Hindlimb muscle (tissue), 1 donor: ENCODE measurements at regions not wholly inside any gene's neighbourhood (a gene's known extent, or its start where the extent isn't known, plus 50 kb on each side); places are given as distances from the start of the nearest gene placed in this dataset.
"Not testable (repeated sequence)": the region's sequence is repeated elsewhere in the genome, so short reads cannot be mapped to it uniquely, and the experiment has no call there.

Source experiments
- DNase-seq: peaks from one replicate; pipeline ENCODE4 v3.0.0-alpha.2; 2013

DNA sequence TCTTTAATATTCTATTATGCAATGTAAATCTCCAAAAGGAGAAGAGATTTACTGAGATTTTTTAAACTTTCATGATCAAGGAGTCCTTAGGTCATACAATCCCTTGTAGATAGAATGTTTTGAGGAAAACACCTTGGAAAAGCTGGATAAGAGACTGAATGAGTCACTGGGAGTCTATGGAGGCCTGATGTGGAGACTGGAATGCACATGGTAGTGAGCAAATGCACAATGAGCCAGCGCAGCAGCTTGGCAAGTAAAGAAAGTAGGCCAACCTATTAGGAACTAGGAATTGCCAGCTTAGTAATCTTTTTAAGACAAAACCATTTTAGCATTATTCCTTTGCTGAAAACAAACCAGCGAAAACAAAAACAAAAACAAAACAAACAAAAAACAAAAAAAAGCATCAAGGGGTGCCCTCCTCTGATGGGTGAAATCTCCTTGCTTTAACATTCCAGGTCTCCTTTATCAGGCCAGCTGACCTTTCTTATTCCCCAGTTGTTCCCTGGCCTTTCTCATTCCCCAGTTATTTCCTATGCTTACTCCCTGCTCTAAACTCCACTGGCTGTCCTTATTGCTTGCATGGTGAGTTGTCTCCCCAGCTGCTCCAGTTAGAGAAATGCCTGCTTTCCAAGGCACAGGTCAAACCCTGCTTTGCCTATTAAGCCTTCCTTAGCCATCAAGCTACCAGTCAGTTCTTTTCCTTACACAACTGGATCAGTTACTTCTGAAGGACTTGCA is 135.8 kb downstream of the PLCE1 start:
- no peak for DNase-seq

DNA sequence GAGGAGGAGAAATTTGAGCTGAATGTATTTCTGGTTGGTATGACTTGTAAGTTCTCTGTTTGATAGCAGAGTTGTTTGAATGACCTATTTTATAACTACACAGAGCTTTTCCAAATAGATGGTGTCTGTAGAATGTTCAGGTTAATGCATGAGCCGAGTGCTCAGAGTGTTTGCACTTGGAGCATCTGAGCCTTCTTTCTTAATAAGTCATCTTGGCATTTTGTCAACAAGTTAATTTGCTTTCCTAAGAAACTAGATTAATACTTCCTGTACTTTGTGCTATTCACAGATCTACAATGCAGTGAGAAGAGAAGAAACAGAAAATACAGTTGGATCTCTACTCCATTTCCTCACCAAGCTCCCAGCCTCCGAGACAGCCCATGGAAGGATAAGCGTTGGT is 138.2 kb downstream of the PLCE1 start:
- no peak for DNase-seq

DNA sequence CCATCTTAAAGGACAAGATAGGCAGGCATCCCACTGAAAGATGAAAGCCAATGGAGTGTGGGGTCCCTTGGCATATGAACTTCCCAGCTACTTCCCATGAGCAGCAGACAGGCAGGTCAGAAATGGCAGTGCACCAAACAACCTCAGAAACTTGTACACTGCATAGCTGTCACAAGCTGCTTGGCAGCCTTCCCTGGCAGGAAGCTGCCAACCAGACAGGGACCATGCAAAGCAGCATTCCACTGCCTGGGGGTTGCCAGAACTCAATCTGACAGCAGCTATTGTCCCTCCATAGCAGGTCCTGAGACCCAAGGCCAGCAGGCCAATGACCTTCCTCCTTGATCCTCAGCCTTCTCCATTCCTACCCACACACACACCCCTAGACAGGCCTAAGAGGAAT is 139.5 kb downstream of the PLCE1 start:
- DNase-seq, result peak; percentile 35

DNA sequence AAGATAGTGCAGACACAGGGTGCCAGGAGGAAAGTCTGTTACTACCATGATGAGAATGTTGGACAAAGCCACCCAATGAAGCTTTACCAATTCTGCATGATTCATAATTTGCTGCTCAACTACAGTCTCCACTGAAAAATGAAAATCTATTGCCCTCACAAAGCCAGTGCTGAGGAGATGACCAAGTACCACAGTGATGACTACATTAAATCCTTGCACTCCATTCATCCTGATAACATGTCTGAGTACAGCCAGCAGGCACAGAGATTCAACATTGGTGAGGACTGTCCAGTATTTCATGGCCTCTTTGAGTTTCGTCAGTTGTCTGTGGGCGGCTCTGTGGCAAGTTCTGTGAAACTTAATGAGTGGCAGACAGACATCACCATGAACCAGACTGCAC is 144.0 kb downstream of the PLCE1 start:
- no peak for DNase-seq

DNA sequence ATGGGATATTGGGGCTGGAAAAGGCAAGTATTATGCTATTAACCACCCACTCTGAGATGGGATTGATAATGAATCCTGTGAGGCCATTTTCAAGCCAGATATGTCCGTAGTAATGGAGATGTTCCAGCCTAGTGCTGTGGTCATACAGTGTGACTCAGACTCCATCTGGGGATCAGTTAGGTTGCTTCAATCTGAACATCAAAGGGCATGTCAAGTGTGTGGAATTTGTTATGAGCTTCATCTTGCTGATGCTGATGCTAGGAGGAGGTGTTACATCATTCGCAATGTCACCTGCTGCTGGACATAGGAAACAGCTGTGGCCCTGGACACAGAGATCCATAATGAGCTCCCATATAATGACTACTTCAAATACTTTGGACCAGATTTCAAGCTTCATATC is 144.7 kb downstream of the PLCE1 start:
- DNase-seq, result no peak

DNA sequence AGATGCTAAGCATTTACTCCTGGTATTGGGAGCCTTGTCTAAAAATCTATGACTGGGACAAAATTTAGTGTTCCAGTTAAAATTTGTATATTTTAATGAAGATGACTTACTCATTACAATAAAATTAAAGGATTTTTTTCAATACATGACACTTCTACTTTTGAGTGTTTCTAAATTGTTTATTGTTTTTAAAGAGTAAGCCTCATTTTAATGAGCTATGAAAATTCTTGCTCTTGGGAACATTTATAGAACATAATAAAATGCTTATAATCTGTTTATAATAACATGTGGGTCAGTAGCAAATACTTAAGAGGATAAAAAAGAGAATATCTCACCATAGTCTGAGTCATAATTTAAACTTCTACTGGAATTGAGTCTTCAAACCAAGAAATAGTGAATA is 149.5 kb downstream of the PLCE1 start:
- DNase-seq, result no peak

DNA sequence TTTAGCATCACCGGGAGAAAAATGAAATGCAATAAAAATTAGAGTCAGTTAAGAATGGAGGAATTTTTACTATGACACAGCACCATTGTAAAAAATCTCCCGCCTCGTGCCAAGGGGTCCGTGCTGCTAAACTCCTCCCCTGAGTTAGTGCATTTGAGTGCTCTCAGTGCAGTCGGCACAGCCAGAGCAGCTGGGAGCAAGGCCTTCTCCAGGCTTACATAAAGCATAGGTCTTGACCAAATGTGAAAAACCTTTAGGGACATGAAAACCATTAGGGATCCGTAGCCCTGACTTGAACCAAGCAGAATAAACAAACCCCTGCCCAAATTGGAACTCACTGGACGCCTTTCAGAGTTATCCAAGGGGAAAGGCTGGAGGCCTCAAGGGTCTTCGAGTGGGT is 152.6 kb downstream of the PLCE1 start:
- no peak for DNase-seq

DNA sequence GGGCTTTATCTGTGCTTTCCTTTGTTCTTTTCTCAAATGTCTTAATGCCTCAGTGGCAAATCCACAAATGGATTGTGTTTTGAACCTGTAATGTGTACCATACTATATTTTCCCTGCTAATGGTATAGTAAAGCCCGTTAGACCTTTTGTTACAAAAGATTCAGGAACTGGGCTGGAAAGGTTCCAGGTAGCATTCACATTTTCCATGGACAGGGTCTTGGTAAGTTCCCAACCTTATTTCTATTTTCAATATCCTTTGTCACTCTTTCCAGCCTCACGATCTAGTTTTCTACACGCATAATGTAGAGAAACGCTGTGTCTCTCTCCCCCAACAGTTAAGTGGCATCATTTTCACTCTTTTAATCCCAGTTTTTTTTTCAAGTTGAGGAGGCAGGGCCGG is 153.0 kb downstream of the PLCE1 start:
- DNase-seq, result peak; percentile 36

DNA sequence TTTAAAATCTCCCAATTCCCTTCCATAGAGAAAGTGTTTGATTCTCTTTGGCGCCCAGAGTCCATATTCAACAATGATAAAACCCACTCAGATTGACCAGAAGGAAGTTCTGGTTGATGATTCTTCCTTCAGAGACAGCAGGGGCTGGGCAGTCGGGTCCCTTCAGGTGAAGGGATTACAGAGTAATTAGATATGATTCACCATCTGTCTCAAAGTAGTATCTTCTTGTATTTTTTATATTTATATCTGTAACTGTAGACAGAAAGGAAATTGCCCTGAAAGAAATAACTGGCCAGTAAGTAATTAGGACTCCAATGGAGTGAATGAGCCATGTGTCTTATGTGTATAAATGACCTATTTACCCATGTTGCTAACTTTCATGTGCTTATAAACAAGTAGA is 156.0 kb downstream of the PLCE1 start:
- DNase-seq, result no peak

DNA sequence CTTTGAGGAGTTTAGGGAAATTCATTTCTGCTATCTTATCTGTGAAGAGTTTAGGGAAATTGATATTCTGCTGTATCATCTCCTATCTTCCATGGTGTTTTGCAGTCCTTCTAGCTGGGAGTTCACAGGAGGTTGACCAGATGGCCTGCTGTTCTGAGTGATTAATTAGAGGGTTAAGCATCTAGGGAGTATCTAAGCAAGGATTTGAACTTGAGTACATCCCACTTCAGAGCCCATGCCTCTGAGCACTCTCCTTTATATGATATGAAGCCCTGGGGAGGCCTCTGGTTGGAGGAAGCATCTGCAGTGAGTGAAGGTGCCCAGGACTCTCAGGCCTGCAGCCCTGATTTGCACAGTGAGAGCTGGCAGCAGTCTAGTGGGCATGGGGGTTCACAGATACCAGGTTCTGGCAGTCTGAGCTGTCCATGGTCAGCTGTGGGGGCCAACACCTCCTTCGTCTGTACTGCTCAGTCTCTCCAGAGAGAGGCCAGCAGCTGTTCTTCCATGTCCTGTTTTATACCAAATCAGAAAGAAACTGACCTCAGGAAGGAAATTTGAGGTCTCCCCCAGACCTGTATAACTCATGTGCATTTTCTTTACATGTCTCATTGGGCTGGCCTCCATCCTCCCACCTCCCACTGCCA is 156.9 kb downstream of the PLCE1 start:
- no peak for DNase-seq

DNA sequence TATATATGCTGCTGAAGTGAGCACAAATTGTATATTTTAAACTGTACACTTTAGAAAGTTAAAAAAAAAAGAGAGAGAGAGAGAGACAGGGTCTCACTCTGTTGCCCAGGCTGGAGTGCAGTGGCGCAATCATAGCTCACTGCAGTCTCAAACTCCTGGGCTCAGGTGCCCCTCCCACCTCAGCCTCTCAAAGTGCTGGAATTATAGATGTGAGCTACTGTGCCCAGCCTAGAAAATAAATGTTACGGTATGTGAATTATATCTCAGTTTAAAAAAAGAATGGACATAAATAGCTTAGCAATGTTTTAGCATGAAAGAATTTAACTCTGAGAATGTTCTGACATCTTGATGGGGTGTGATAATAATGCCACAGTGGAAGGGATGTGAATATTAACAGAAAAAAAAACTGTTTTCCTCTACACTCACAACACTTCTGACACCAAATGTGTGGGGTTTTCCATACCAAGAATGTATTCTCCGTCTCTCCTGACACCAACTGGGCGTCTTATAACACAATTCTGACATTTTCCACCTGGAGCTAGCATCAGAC is 162.1 kb downstream of the PLCE1 start:
- no peak for DNase-seq

DNA sequence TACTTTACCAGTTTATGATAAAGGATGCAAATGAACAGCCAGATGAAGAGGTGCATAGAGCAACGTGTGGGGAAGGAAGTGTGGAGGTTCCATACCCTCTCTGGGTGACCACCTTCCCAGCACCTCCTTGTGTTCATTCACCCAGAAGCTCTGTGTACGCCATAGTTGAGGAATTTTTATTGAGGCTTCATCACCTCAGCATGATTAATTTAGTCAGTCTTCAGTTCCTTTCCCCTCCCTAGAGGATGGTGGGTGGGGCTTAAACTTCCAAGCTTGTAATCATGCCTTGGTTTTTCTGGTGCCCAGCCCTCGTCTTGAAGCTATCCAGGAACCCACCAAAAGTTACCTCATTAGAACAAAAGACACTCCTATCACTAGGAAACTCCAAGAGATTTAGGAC is 162.7 kb downstream of the PLCE1 start:
- DNase-seq, result no peak

DNA sequence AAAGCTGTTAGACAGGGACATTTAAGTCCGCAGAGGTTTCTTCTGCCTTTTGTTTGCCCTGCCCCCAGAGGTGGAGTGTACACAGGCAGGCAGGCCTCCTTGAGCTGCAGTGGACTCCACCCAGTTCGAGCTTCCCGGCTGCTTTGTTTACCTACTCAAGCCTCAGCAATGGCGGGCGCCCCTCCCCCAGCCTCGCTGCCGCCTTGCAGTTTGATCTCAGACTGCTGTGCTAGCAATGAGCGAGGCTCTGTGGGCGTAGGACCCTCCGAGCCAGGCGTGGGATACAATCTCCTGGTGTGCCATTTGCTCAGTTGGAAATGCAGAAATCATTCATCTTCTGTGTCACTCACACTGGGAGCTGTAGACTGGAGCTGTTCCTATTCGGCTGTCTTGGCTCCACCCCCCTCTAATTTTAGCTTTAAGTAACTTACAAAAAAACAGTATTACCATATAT is 171.5 kb downstream of the PLCE1 start:
- not testable (repeated sequence) for DNase-seq

DNA sequence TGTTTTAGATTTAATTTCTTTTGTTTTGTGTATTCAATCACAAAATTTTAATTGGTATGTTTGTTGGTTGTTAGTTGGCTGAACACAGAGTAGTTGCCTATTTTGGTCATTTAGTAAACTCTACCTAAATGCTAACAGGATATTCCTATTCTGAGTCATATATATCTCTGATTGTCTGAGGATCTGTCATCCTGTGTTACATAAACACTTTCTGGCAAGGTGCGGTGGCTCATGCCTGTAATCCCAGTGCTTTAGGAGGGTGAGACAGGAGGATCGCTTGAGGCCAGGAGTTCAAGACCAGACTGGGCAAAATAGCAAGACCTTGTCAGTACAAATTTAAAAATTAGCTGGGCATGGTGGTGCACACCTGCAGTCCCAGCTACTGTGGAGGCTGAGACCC is 178.6 kb downstream of the PLCE1 start:
- DNase-seq, result no peak

DNA sequence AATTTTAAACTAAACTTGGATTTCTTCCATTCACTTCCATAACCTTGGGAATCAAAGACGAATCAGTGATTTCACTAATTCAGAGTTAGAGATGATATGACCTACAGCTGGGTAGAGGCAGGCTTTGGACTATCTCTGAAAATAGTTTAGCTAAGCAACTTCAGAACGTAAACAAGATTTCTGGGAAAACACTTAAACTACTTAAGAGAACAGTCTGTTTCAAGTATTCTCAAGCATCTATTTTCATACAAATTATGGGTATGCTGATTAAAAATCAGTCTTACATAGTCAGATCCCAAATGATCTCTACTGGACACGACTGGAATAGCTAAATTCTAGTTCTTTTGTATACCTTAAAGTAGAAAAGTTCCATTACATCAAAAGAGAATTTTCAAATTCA is 179.9 kb downstream of the PLCE1 start:
- DNase-seq, result no peak

DNA sequence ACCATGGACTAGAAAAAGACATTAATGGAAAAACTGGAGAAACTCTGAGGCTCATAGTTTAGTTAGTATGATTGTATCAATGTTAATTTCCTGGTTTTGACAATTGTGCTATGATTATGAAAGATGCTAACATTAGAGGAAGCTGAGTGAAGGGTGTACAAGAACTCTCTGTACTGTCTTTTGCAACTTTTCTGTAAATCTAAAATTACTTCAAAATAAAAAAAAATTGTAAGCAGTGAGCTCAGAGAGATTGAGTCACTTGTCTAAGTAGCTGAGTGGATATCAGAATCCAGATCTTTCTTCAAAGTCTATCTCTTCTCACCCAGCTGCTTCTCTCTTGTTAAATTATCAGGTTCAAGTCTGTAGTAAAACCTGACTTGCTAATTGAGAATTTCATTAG is 181.1 kb downstream of the PLCE1 start:
- no peak for DNase-seq

DNA sequence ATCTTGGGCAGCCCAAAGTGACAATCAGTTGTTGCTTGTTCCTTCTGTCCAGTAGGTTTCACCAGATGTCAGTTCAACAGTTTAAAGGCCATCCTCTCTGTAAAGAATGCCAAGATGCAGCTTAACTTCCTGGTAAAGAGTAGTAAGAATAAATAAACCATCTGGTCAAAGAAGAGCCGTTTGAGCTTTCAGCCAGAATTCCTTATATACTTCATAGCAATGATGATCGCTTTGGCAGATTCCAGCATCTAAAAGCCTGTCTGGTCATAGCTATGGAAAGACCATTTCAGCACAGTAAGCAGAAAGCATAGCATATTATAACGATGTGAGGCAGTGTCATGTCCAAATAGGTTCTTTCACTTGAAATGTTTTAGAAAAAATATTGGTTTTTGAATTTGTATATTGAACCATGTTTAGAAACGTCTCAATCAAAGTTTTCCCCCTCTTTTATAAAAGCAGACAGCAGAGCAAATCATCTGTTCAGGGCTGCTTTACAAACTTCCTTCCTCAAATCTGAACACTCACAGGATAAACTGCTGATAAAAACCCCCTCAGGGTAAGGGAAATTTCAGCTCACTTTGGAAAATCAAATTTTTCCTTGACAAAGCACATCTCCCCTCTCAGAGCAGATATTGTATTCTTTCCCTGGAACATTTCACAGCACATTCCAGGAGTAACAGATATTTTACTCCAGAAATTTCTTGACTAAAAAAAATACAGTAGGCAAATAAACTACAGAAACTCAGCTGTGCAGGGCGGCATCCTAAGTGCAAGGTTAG is 184.1 kb downstream of the NOC3L start:
- peak; percentile 69 for DNase-seq

DNA sequence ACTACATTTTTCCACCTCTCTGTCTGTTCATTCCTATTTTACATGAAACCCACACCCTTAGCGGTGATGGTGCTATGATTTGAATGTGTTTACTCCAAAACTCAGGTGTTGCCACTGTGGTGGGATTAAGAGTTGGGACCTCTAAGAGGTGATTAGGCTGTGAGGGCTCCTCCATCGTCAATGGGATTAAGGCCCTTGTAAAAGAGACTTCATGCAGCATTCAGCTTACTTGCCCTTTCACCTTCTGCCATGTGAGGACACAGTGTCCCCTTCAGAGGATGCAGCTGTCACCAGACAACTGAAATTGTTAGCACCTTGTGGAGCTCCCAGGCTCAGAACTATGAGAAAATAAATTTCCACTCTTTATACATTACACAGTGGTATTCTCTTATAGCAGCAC is 182.2 kb downstream of the NOC3L start:
- DNase-seq, result no peak

DNA sequence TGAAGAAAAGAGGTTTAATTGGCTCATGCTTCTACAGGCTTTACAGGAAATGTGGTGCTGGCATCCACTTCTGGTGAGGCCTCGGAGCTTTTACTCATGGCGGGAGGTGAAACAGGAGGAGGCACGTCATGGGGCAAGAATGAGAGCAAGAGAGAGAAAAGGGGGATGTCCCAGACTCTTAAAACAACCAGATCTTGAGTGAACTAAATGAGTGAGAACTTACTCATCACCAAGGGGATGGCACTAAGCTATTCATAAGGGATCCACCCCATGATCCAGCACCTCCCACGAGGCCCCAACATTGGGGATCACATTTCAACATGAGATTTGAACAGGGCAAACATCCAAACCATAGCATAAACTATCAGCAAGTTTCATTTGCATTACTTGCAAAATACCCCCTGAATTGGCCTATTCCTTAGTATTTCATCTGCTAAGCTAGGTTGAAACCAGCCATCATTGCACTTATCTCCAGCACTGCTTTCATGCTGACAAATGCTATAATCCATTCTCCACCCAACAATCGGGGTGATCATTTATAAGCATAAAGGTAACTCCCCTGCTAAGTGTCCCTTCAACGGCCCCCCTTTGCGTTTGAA is 179.0 kb downstream of the NOC3L start:
- DNase-seq, result no peak

DNA sequence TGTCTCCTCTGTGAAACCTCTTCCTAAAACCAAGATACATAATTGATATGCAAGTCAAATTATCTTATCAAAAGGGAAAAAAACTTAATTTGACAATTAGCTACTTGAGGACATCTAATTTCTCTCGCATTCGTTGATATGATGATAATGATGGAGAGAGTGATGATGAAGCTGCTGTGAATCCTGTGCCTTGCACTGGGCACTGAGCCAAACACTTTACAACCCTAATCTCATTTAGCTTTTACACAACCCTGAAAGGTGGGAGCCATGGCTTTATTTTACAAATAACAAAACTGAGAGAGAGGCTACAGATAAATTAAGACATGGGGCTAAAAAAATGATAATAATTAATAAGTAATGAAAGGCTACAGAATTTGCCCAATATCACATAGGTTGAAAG is 176.0 kb downstream of the NOC3L start:
- DNase-seq, result no peak

DNA sequence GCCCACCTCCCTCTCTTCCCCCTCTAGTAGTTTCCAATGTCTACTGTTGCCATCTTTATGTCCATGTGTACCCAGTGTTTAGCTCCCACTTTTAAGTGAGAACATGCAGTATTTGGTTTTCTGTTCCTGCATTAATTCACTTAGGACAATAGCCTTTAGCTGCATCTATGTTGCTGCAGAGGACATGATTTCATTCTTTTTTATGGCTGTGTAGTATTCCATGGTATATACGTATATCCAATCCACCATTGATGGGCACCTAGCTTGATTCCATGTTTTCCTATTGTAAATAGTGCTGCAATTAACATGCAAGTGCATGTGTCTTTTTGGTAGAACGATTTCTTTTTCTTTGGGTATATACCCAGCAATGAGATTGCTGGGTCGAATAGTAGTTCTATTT is 170.4 kb downstream of the NOC3L start:
- DNase-seq, result no peak

DNA sequence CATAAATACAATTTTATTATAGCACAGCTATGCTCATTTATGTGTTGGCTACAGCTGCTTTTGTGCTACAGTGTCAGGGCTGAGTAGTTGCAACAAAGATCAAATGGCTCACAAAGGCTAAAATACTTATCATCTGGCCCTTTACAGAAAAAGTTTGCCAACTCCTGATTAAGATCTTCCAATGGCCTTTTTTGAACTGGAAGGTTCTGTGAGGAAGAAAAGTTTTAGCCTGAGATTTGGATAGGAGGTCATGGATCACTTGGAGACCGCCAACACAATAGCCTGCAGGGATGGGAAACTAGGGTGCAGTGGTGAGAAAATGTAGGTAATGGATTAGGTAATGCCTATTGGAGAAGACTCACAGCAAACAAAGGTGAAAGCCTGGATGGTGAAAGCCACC is 169.8 kb downstream of the NOC3L start:
- no peak for DNase-seq

DNA sequence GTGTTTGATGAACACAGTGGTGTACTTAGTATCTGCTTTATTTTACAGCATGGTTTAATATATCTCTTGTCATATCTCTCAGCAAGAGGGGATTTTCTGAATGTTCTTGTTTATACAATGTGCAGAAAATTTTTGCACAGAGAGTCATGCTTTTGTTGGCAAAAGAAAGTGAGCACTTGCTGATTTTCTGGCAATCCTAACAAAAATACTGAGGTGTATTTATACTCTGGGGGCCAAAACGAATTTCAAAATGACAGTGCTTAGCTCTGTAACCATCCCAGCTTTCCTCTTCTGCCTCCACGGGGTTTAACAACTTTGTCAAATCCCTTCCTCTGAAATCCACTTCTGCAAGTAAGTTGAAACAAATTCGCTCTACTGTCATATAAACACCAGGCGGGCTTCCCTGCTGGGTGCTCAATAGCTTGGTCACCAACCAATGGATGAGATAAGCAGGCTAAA is 169.2 kb downstream of the NOC3L start:
- DNase-seq, result no peak
